Heart left ventricle (tissue), 16 donors: ENCODE measurements at regions not wholly inside any gene's neighbourhood (a gene's known extent, or its start where the extent isn't known, plus 50 kb on each side); places are given as distances from the start of the nearest gene placed in this dataset.

Source experiments
- ATAC-seq, 4 donors: fragments of 200-7000 bp; cut with Tn5 transposase; one replicate each; pipeline ENCODE4 v1.9.1; 2020 to 2022; ENCODE audit warnings: moderate library complexity in 4 of 4, mild to moderate bottlenecking in 3 of 4, moderate number of reproducible peaks in 1 of 4
- DNase-seq, 5 donors: peaks; one replicate each; pipeline ENCODE4 v3.0.0-alpha.2; 2020
- H3K27ac ChIP-seq, 12 donors: fragments of 200-600 bp; sonication (generic) in 4 of 12; one replicate each; pipeline versions ENCODE4 v1.5.0 to v1.8.0; 2016 to 2022; ENCODE audit warnings: mild to moderate bottlenecking in 2 of 12
- H3K27me3 ChIP-seq, 9 donors: fragments of 200-600 bp; sonication (generic) in 2 of 9; one replicate each; pipeline versions ENCODE4 v1.5.1 to v1.8.0; 2016 to 2022; ENCODE audit warnings: mild to moderate bottlenecking in 3 of 9
- H3K36me3 ChIP-seq, 9 donors: fragments of 200-600 bp; sonication (generic) in 2 of 9; one replicate each; pipeline versions ENCODE4 v1.5.0 to v1.8.0; 2018 to 2022; ENCODE audit warnings: mild to moderate bottlenecking in 2 of 9
- H3K4me1 ChIP-seq, 12 donors: fragments of 200-600 bp; sonication (generic) in 4 of 12; one replicate each; pipeline versions ENCODE4 v1.5.0 to v1.8.0; 2016 to 2022; ENCODE audit warnings: mild to moderate bottlenecking in 3 of 12
- H3K4me3 ChIP-seq, 12 donors: fragments of 200-600 bp; sonication (generic) in 4 of 12; one replicate each; pipeline versions ENCODE4 v1.5.0 to v1.8.0; 2017 to 2022; ENCODE audit warnings: mild to moderate bottlenecking in 9 of 12, moderate library complexity in 4 of 12
- H3K9me3 ChIP-seq, 12 donors: fragments of 200-600 bp; sonication (generic) in 4 of 12; one replicate each; pipeline versions ENCODE4 v1.5.0 to v1.8.0; 2016 to 2022; ENCODE audit warnings: mild to moderate bottlenecking in 1 of 12
- POLR2A ChIP-seq, 2 donors: fragments of 450-650 bp; IDR thresholded peaks; one replicate each; pipeline ENCODE4 v1.6.1; 2017; ENCODE audit warnings: antibody characterized with exemption in 2 of 2, mild to moderate bottlenecking in 2 of 2, moderate library complexity in 2 of 2
- WGBS, 4 donors: extraction: QIAGEN DNeasy Blood & Tissue Kit in 2 of 4; methylation state at CpG; one replicate each; pipeline versions ENCODE4 v1.1.5 to v1.1.7; 2013 to 2018; 5-methylcytosine and 5-hydroxymethylcytosine counted together
- intact Hi-C, 10 donors: fragments of 100-400 bp; cut with DNase I; formaldehyde crosslinking; loops; one replicate each; pipeline versions ENCODE4 v1.11.1 to v1.14.2; 2022
- TF ChIP-seq, protein P1 (sequence below), 12 donors: fragments of 200-600 bp; sonication (generic) in 4 of 12; IDR thresholded peaks; one replicate each; pipeline versions ENCODE4 v1.5.0 to v1.8.0; 2018 to 2022; ENCODE audit warnings: antibody characterized with exemption in 12 of 12, mild to moderate bottlenecking in 5 of 12
- donor health status: ischemic (EF 13 %, LVEDD 7.1; RV severe dilation, severe dysfunction).
- donor health status: healthy with polysubstance abuse.
- donor health status: DM: no; HTN: yes; CAD: no.
- donor health status: DM: no; HTN: no; CAD: no.
- donor health status: ischemic (EF 25% LVEDD 6.9; RV normal size, moderate dysfunction).
- donor health status: ischemic (EF 25% LVEDD 5.7; RV mildly dilated, moderate dysfunction).
- donor health status: healthy.
- donor health status: DM: yes; HTN: yes; CAD: no.
- donor health status: ischemic (EF 35%, LVEDD 5.7; RV mildly dilated, moderate dysfunction).
- donor health status: nonischemic (EF 11% LVEDD 7.7; RV severe dilation, severe dysfunction).
- donor health status: DM: yes; HTN: yes; CAD: no.
- donor health status: PGD.
- donor health status: ischemic (EF 29% LVEDD 5.4; RV normal size, mild dysfunction).
- donor health status: nonischemic (EF 23%, LVEDD 6.1; RV moderate dilation, normal function).

DNA sequence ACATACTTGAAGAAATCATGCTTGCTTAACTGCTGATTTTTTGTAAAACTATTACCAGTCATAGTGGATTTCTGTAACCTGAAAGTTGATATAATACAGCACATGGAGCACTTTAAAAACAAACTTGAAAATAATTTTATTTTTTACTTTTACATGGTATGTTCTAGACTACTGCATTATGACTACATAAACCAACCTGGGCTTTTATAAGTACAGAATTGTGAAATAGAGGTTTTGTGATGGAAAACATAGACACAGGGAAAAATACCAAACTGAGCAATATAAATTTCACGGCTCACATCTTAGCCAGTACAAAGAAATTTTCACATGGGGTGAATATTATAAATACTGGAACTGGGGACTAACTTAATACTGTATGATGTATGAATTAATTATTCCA, 59.3 kb upstream of the CTIF start:
- ATAC-seq (no peak), DNase-seq (no peak)
- Histone ChIP-seq H3K4me3 (no peak overlapping the region), H3K4me1 (peaks cover 0 to 7% (median 0%) of the 10 kb centered on the region in 12 donors), H3K9me3 (peaks cover 0 to 6% (median 0%) of the 10 kb centered on the region in 12 donors), H3K36me3 (no peaks in the 10 kb centered on the region), H3K27ac (no peak overlapping the region), H3K27me3 (no peaks in the 10 kb centered on the region)
- WGBS, 4 donors, result 89 to 95% (median 94%) methylated on average over 1 of the region's 1 CpG
- intact Hi-C loops, result loop anchor here in 6 of 10 donors (5.0 to 10.0 kb wide), 3 partner anchors 58 to 65 kb away; partner anchors contain the start of gene CTIF (in 3 of the 6)
- TF ChIP-seq, protein P1, sequence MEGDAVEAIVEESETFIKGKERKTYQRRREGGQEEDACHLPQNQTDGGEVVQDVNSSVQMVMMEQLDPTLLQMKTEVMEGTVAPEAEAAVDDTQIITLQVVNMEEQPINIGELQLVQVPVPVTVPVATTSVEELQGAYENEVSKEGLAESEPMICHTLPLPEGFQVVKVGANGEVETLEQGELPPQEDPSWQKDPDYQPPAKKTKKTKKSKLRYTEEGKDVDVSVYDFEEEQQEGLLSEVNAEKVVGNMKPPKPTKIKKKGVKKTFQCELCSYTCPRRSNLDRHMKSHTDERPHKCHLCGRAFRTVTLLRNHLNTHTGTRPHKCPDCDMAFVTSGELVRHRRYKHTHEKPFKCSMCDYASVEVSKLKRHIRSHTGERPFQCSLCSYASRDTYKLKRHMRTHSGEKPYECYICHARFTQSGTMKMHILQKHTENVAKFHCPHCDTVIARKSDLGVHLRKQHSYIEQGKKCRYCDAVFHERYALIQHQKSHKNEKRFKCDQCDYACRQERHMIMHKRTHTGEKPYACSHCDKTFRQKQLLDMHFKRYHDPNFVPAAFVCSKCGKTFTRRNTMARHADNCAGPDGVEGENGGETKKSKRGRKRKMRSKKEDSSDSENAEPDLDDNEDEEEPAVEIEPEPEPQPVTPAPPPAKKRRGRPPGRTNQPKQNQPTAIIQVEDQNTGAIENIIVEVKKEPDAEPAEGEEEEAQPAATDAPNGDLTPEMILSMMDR (IDR thresholded peaks at IDR 0.05), result no peak
- TF ChIP-seq POLR2A (IDR thresholded peaks at IDR 0.05), result no peak

DNA sequence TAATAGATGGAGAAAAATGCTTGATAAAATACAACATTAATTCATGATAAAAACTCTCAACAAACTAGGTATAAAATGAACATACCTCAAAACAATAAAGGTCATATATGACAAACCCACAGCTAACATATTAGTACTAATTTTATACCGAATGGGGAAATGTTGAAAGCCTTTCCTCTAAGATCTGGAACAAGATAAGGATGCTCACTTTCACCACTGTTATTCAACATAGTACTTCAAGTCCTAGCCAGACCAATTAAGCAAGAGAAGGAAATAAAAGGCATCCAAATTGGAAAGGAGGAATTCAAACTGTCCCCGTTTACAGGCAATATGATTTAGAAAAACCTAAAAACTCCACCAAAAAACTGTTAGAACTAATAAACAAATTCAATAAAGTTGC, 61.5 kb upstream of the CTIF start:
- no peak overlapping the region for H3K27ac ChIP-seq
- peaks cover 0 to 7% (median 0%) of the 10 kb centered on the region in 12 donors for H3K4me1 ChIP-seq
- no peaks in the 10 kb centered on the region for H3K27me3 ChIP-seq
- intact Hi-C loops, result loop anchor here in 9 of 10 donors (2.0 to 10.0 kb wide), 6 partner anchors 60 to 187 kb away; partner anchors contain the start of gene CTIF (in 3 of the 9)
- no peak for DNase-seq
- ATAC-seq, result no peak
- TF ChIP-seq, protein P1 (IDR thresholded peaks at IDR 0.05), result no peak
- TF ChIP-seq POLR2A (IDR thresholded peaks at IDR 0.05), result no peak
- 61 to 74% (median 67%) methylated on average over 2 of the region's 2 CpGs for WGBS, 4 donors
- peaks cover 0 to 8% (median 0%) of the 10 kb centered on the region in 12 donors for H3K9me3 ChIP-seq
- no peak overlapping the region for H3K4me3 ChIP-seq
- no peaks in the 10 kb centered on the region for H3K36me3 ChIP-seq

DNA sequence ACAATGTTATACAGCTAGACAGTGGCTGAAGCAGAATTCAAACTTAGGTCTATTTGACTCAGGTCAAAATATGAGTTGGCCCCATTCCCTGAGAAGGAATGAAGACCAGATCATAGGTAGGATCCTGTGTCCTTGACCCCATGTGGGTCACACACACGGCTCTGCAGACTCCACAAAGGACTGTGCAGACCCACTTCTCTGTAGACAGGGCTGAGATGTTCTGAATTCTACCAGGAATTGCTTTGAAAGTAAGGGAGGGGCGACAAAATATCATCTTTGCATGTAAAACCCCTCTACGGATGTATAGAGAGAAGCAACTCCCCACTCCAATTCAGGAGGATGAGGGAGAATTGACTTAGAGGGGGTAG, 62.3 kb upstream of the CTIF start:
- DNase-seq, result no peak
- no peak for TF ChIP-seq POLR2A (IDR thresholded peaks at IDR 0.05)
- TF ChIP-seq, protein P1 (IDR thresholded peaks at IDR 0.05), result no peak
- ATAC-seq, result peak in 1 of 4 donors; percentile 26
- Histone ChIP-seq H3K27me3 (no peaks in the 10 kb centered on the region), H3K4me3 (no peak overlapping the region), H3K9me3 (peaks cover 0 to 13% (median 0%) of the 10 kb centered on the region in 12 donors), H3K36me3 (no peaks in the 10 kb centered on the region), H3K4me1 (peaks cover 0 to 7% (median 0%) of the 10 kb centered on the region in 12 donors), H3K27ac (no peak overlapping the region)
- WGBS, 4 donors, result 86 to 97% (median 95%) methylated on average over 3 of the region's 3 CpGs
- intact Hi-C loops, result loop anchor here in 9 of 10 donors (1.0 to 10.0 kb wide), 7 partner anchors 61 to 188 kb away; partner anchors contain the start of gene CTIF (in 3 of the 9)

DNA sequence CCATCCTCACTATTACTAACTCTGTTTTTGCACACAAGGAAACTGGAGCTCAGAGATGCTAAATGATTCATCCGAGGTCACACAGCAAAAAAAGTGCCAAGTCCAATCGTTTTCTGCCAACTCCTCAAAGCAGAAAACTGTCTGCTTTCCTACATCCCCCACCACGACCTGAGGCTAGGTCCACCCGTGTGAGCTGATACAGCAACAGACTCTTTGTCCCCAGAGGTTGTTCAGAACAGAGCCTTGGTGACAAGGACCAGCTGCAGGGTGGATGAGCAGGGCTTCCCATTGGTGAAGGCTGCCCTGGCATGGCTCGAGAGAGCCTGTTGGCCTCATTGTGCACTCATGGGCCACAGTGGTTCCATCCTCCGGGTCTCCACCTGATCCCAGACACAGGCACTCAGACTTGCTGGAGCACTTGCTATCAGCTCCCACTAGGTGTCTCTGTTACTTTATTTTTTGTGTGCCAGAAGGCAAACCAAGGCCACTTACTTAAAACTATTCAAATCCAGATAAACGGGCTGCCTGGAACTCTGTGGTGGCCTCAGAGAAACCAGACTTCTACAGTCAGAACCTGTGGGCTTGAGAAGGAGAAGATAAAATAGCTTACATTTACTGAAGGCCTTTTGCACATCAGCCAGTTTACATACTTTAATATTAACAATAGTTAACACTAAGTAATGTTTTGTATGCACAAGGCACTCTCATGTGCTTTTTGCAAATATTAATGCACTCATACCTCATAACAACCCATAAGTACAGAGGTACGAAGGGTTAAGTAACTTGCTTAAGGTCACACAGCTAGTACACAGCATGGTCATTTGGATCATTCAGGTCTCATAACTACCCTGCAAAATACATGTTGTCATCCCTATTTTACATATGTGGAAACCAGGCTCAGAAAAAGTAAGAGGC, 62.9 kb upstream of the CTIF start:
- peak in 3 of 5 donors; percentile 41 to 52 (median 42) for DNase-seq
- Histone ChIP-seq H3K4me3 (no peak overlapping the region), H3K9me3 (peaks cover 0 to 13% (median 0%) of the 10 kb centered on the region in 12 donors), H3K27me3 (no peaks in the 10 kb centered on the region), H3K27ac (no peak overlapping the region), H3K4me1 (peaks cover 0 to 11% (median 3%) of the 10 kb centered on the region in 12 donors), H3K36me3 (no peaks in the 10 kb centered on the region)
- TF ChIP-seq, protein P1 (IDR thresholded peaks at IDR 0.05), result peak; percentile 69 to 90 (median 84)
- no peak for TF ChIP-seq POLR2A (IDR thresholded peaks at IDR 0.05)
- WGBS, 4 donors, result 30 to 38% (median 33%) methylated on average over 8 of the region's 8 CpGs
- ATAC-seq, result peak; percentile 75 to 93 (median 87)
- intact Hi-C loops, result loop anchor here (1.0 to 10.0 kb wide), 7 partner anchors 61 to 189 kb away; partner anchors contain the start of gene CTIF (in 3 of the 10)
